Bronchial epithelial cell (primary cell): ENCODE measurements at regions not wholly inside any gene's neighbourhood (a gene's known extent, or its start where the extent isn't known, plus 50 kb on each side); places are given as distances from the start of the nearest gene placed in this dataset.
"Not testable (repeated sequence)": the region's sequence is repeated elsewhere in the genome, so short reads cannot be mapped to it uniquely, and the experiment has no call there.

Experiments used
- DNase-seq: peaks from one replicate; pipeline ENCODE4 v3.0.0-alpha.2; 2010; ENCODE audit warnings: low read depth
- FAIRE-seq: peaks from 2 replicates; lab custom pipeline; 2011; peaks lifted over from hg19 to GRCh38; lab: Jason Lieb, UNC
- H3K27me3 ChIP-seq: 2 replicates; pipeline ENCODE4 v1.5.1; 2011; ENCODE audit warnings: low read length; ENCODE audit not compliant: control insufficient read depth, insufficient read depth
- H3K36me3 ChIP-seq: 2 replicates; pipeline ENCODE4 v1.5.1; 2011; ENCODE audit warnings: low read length; ENCODE audit not compliant: control insufficient read depth, insufficient read depth
- H3K4me3 ChIP-seq: 2 replicates; pipeline ENCODE4 v1.5.1; 2011; ENCODE audit warnings: mild to moderate bottlenecking, low read depth, low read length, control low read depth
- CTCF ChIP-seq: IDR thresholded peaks from 2 replicates; pipeline ENCODE4 v1.5.1; 2011; ENCODE audit warnings: mild to moderate bottlenecking, moderate library complexity, low read length, control low read depth, inconsistent platforms; ENCODE audit not compliant: insufficient read depth, severe bottlenecking

- Histone ChIP-seq H3K4me3 (no peak overlapping the region), H3K27me3 (peaks cover 2% of the 10 kb centered on the region), H3K36me3 (no peaks in the 10 kb centered on the region)
- FAIRE-seq: no peak
- DNase-seq: no peak
- no peak for TF ChIP-seq CTCF
These were observed 64.0 kb upstream of the RASGRF1 start for GRCh38 chr15:79154483-79155135.

GRCh38 chr15:79144290-79144689 is 53.7 kb upstream of the RASGRF1 start:
- not testable (repeated sequence) for H3K4me3 ChIP-seq, FAIRE-seq, H3K27me3 ChIP-seq, H3K36me3 ChIP-seq, DNase-seq

GRCh38 chr15:79140846-79141570 is 50.4 kb upstream of the RASGRF1 start:
- H3K4me3 ChIP-seq: no peak overlapping the region
- no peaks in the 10 kb centered on the region for H3K36me3 ChIP-seq
- no peak for TF ChIP-seq CTCF
- DNase-seq: no peak
- H3K27me3 ChIP-seq: no peaks in the 10 kb centered on the region
- no peak for FAIRE-seq
